ENCODE measurements at regions not wholly inside any gene's neighbourhood (a gene's known extent, or its start where the extent isn't known, plus 50 kb on each side); places are given as distances from the start of the nearest gene placed in this dataset.

- Histone ChIP-seq H3K27me3 (no peaks in the 10 kb centered on the region), H3K9me3 (ENCODE audit: low read depth) (no peaks in the 10 kb centered on the region), H3K36me3 (replicated peaks; ENCODE audit: insufficient read depth, low read depth) (no peaks in the 10 kb centered on the region), H3K4me3 (no peak overlapping the region), H3K4me2 (no peak overlapping the region), H3K27ac (no peak overlapping the region), H3K9me2 (replicated peaks; ENCODE audit: insufficient read depth) (no peaks in the 10 kb centered on the region), H2AFZ (no peak overlapping the region), H3K4me1 (ENCODE audit: insufficient read depth) (no peaks in the 10 kb centered on the region), H4K20me1 (ENCODE audit: insufficient read depth, poor library complexity, severe bottlenecking) (no peaks in the 10 kb centered on the region), H3K79me2 (no peaks in the 10 kb centered on the region)
- WGBS (ENCODE audit: low lambda C conversion rate, missing lambda C conversion rate), result 87% methylated on average over 2 of the region's 2 CpGs
- TF ChIP-seq, protein P1, sequence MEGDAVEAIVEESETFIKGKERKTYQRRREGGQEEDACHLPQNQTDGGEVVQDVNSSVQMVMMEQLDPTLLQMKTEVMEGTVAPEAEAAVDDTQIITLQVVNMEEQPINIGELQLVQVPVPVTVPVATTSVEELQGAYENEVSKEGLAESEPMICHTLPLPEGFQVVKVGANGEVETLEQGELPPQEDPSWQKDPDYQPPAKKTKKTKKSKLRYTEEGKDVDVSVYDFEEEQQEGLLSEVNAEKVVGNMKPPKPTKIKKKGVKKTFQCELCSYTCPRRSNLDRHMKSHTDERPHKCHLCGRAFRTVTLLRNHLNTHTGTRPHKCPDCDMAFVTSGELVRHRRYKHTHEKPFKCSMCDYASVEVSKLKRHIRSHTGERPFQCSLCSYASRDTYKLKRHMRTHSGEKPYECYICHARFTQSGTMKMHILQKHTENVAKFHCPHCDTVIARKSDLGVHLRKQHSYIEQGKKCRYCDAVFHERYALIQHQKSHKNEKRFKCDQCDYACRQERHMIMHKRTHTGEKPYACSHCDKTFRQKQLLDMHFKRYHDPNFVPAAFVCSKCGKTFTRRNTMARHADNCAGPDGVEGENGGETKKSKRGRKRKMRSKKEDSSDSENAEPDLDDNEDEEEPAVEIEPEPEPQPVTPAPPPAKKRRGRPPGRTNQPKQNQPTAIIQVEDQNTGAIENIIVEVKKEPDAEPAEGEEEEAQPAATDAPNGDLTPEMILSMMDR (IDR thresholded peaks at IDR 0.05; ENCODE audit: poor library complexity), result no peak
- no peak for TF ChIP-seq EZH2phosphoT487 (IDR thresholded peaks at IDR 0.05; ENCODE audit: low read depth, severe bottlenecking, unreplicated experiment)
- TF ChIP-seq EZH2 (IDR thresholded peaks at IDR 0.05; ENCODE audit: borderline replicate concordance), result no peak
- no peak for DNase-seq (ENCODE audit: low spot score)
These were observed 1027.3 kb downstream of the KCNT2 start for GRCh38 chr1:195580988-195581387.

DNA sequence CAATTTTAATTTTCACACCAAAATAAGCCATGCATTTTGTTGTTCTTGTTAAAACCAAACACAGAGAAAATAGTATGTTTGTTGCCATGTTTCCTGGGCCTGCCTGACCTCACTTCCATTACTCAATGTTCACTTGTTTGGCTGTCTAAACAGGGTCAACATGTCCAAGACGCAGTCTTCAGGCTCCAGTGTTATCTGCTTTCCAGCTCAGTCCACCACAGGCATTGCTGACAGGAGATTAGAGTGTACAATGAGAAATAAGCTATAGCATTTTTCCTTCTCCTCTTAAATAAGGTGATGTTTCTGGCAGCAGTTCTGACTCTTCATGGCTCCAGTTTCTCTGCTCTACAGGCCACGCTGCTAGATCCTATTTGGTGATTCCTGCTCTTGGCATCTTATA lies 1030.5 kb downstream of the KCNT2 start:
- TF ChIP-seq EZH2 (IDR thresholded peaks at IDR 0.05; ENCODE audit: borderline replicate concordance) (no peak), EZH2phosphoT487 (IDR thresholded peaks at IDR 0.05; ENCODE audit: low read depth, severe bottlenecking, unreplicated experiment) (no peak)
- TF ChIP-seq, protein P1 (IDR thresholded peaks at IDR 0.05; ENCODE audit: poor library complexity), result no peak
- Histone ChIP-seq H3K79me2 (no peaks in the 10 kb centered on the region), H3K27ac (no peak overlapping the region), H3K27me3 (no peaks in the 10 kb centered on the region), H3K9me2 (replicated peaks; ENCODE audit: insufficient read depth) (no peaks in the 10 kb centered on the region), H3K4me2 (no peak overlapping the region), H3K9me3 (ENCODE audit: low read depth) (no peaks in the 10 kb centered on the region), H3K36me3 (replicated peaks; ENCODE audit: insufficient read depth, low read depth) (no peaks in the 10 kb centered on the region), H3K4me3 (no peak overlapping the region), H2AFZ (no peak overlapping the region), H4K20me1 (ENCODE audit: insufficient read depth, poor library complexity, severe bottlenecking) (no peaks in the 10 kb centered on the region), H3K4me1 (ENCODE audit: insufficient read depth) (no peaks in the 10 kb centered on the region)
- no peak for DNase-seq (ENCODE audit: low spot score)
- WGBS (ENCODE audit: low lambda C conversion rate, missing lambda C conversion rate), result 63% methylated on average over 2 of the region's 2 CpGs

- Histone ChIP-seq H3K27ac (no peak overlapping the region), H3K9me2 (replicated peaks; ENCODE audit: insufficient read depth) (no peaks in the 10 kb centered on the region), H3K4me2 (no peak overlapping the region), H3K9me3 (ENCODE audit: low read depth) (no peaks in the 10 kb centered on the region), H3K79me2 (no peaks in the 10 kb centered on the region), H3K4me3 (no peak overlapping the region), H3K36me3 (replicated peaks; ENCODE audit: insufficient read depth, low read depth) (no peaks in the 10 kb centered on the region), H3K4me1 (ENCODE audit: insufficient read depth) (no peaks in the 10 kb centered on the region), H2AFZ (no peak overlapping the region), H3K27me3 (no peaks in the 10 kb centered on the region), H4K20me1 (ENCODE audit: insufficient read depth, poor library complexity, severe bottlenecking) (no peaks in the 10 kb centered on the region)
- TF ChIP-seq, protein P1 (IDR thresholded peaks at IDR 0.05; ENCODE audit: poor library complexity), result no peak
- no peak for TF ChIP-seq EZH2 (IDR thresholded peaks at IDR 0.05; ENCODE audit: borderline replicate concordance)
- no peak for DNase-seq (ENCODE audit: low spot score)
These were observed 1031.6 kb downstream of the KCNT2 start for GRCh38 chr1:195576641-195577040.

DNA sequence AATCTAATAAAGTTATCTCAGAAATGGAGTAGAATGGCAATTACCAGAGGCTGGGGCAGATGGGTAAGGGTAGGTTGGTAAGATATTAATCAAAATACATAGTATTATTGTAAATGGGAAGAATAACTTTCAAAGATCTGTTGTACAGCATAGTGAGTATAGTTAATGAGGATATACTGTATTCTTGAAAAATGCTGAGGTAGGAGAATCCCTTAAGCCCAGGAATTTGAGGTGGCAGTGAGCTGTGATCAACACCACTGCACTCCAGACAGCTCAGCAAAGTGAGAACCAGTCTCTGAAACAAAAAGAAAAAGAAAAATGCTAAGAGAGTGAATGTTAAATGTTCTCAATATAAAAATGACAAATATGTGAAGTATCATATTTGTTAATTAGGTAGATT lies 1033.7 kb downstream of the KCNT2 start:
- Histone ChIP-seq H3K27me3 (no peaks in the 10 kb centered on the region), H3K4me3 (no peak overlapping the region), H3K27ac (no peak overlapping the region), H4K20me1 (ENCODE audit: insufficient read depth, poor library complexity, severe bottlenecking) (no peaks in the 10 kb centered on the region), H3K9me2 (replicated peaks; ENCODE audit: insufficient read depth) (no peaks in the 10 kb centered on the region), H3K4me2 (no peak overlapping the region), H3K79me2 (no peaks in the 10 kb centered on the region), H3K9me3 (ENCODE audit: low read depth) (no peaks in the 10 kb centered on the region), H3K4me1 (ENCODE audit: insufficient read depth) (no peaks in the 10 kb centered on the region), H2AFZ (no peak overlapping the region), H3K36me3 (replicated peaks; ENCODE audit: insufficient read depth, low read depth) (no peaks in the 10 kb centered on the region)
- TF ChIP-seq, protein P1 (IDR thresholded peaks at IDR 0.05; ENCODE audit: poor library complexity), result no peak
- no peak for TF ChIP-seq EZH2phosphoT487 (IDR thresholded peaks at IDR 0.05; ENCODE audit: low read depth, severe bottlenecking, unreplicated experiment)
- TF ChIP-seq EZH2 (IDR thresholded peaks at IDR 0.05; ENCODE audit: borderline replicate concordance), result no peak
- no peak for DNase-seq (ENCODE audit: low spot score)
